Loucy (cell line): ENCODE measurements at regions not wholly inside any gene's neighbourhood (a gene's known extent, or its start where the extent isn't known, plus 50 kb on each side); places are given as distances from the start of the nearest gene placed in this dataset.

ENCODE experiments used
- EZH2phosphoT487 ChIP-seq: fragments of 200-600 bp; IDR thresholded peaks from 2 replicates; pipeline ENCODE4 v1.6.1; 2018; ENCODE audit warnings: antibody characterized with exemption, mild to moderate bottlenecking, moderate library complexity, borderline replicate concordance
- TF ChIP-seq, protein P1 (sequence below): fragments of 200-600 bp; sonication (generic); conservative IDR thresholded peaks from 2 replicates; pipeline ENCODE4 v1.5.1; 2014; ENCODE audit warnings: mild to moderate bottlenecking, antibody characterized with exemption, low read length

DNA sequence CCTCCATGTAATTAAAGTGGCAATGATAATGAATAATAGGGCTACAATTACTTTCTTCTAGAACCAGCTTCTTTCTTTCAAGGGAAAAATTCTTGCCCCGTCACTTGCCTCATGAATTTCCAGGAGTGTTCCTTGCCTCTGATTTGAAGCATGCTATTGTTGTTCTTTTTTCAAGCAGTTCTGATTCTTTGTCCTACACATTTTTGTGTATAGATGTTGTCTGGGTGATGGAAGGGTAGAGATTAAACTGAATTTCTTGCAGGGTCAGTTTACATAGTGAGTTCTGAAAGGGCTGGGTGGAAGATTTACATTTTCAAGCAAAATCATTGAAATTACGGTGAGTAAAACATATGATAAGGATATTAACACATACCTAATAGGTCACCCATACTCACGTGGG lies 107.0 kb upstream of the TENM3 start:
- TF ChIP-seq, protein P1, sequence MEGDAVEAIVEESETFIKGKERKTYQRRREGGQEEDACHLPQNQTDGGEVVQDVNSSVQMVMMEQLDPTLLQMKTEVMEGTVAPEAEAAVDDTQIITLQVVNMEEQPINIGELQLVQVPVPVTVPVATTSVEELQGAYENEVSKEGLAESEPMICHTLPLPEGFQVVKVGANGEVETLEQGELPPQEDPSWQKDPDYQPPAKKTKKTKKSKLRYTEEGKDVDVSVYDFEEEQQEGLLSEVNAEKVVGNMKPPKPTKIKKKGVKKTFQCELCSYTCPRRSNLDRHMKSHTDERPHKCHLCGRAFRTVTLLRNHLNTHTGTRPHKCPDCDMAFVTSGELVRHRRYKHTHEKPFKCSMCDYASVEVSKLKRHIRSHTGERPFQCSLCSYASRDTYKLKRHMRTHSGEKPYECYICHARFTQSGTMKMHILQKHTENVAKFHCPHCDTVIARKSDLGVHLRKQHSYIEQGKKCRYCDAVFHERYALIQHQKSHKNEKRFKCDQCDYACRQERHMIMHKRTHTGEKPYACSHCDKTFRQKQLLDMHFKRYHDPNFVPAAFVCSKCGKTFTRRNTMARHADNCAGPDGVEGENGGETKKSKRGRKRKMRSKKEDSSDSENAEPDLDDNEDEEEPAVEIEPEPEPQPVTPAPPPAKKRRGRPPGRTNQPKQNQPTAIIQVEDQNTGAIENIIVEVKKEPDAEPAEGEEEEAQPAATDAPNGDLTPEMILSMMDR, result no peak
- no peak for TF ChIP-seq EZH2phosphoT487
